ENCODE measurements at regions not wholly inside any gene's neighbourhood (a gene's known extent, or its start where the extent isn't known, plus 50 kb on each side); places are given as distances from the start of the nearest gene placed in this dataset.

DNA sequence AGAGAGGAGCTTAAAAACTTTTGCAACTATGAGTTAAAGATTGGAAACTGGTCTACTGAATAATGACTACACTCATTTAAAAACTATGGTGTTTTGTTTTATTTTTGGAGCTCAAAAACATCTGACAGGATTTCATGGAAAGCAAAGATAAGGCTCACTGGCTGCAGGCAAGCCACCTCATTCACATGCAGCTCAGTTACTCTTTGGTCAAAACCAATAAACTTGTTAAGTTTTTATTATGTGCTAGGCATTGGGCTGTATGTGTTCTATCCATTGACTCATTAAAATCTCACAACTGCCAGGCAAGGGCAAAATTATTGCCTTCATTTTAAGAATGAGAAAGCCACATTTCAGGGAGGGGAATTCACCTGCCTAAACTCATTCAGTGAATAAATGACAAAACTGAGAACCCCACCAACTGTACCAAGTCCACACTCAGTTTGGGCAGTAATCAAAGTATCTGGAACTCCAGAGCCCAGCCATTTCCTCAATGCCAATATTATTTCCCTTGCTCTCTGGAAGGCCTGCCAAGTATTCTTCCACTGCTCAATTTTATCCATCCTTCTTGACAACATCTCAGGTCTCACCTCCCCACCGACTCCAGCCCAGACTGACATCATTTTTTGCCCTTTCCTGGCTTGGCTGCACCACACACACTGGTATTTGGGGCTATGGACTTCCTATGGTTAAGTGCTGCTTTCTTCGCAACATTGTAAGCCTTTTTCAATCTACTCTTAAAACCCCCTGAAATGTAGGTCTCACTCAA is 401.1 kb upstream of the NFIA start:
- TF ChIP-seq ZC3H10 (CRISPR knock-in tag; IDR thresholded peaks at IDR 0.05) (no peak), ZNF70 (CRISPR knock-in tag; IDR thresholded peaks at IDR 0.05) (no peak), ZNF565 (CRISPR knock-in tag; conservative IDR thresholded peaks at IDR 0.05; ENCODE audit: low read depth) (no peak), TOX (CRISPR knock-in tag; IDR thresholded peaks at IDR 0.05; ENCODE audit: borderline replicate concordance) (no peak), ZNF8 (CRISPR knock-in tag; IDR thresholded peaks at IDR 0.05) (no peak)
- TF ChIP-seq, protein P1, sequence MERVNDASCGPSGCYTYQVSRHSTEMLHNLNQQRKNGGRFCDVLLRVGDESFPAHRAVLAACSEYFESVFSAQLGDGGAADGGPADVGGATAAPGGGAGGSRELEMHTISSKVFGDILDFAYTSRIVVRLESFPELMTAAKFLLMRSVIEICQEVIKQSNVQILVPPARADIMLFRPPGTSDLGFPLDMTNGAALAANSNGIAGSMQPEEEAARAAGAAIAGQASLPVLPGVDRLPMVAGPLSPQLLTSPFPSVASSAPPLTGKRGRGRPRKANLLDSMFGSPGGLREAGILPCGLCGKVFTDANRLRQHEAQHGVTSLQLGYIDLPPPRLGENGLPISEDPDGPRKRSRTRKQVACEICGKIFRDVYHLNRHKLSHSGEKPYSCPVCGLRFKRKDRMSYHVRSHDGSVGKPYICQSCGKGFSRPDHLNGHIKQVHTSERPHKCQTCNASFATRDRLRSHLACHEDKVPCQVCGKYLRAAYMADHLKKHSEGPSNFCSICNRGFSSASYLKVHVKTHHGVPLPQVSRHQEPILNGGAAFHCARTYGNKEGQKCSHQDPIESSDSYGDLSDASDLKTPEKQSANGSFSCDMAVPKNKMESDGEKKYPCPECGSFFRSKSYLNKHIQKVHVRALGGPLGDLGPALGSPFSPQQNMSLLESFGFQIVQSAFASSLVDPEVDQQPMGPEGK (CRISPR knock-in tag; IDR thresholded peaks at IDR 0.05; ENCODE audit: borderline replicate concordance) = no peak
